Spleen (tissue), 11 donors: ENCODE measurements at regions not wholly inside any gene's neighbourhood (a gene's known extent, or its start where the extent isn't known, plus 50 kb on each side); places are given as distances from the start of the nearest gene placed in this dataset.

Source experiments
- DNase-seq: peaks from one replicate; pipeline ENCODE4 v3.0.0-alpha.2; 2020
- H3K27ac ChIP-seq, 8 donors: fragments of 200-600 bp; sonication (generic) in 7 of 8; 1 replicate in 4 of 8; 2 replicates in 4 of 8; pipeline versions ENCODE4 v1.5.0 to v1.8.0; 2016 to 2021; ENCODE audit warnings: inconsistent platforms in 4 of 8, mild to moderate bottlenecking in 4 of 8, moderate library complexity in 1 of 8
- H3K27me3 ChIP-seq, 7 donors: fragments of 200-600 bp; sonication (generic) in 6 of 7; replicated peaks in 1 of 7; 1 replicate in 4 of 7; 2 replicates in 3 of 7; pipeline versions ENCODE4 v1.5.0 to v1.8.0; 2016 to 2021; ENCODE audit warnings: inconsistent platforms in 3 of 7, mild to moderate bottlenecking in 1 of 7
- H3K36me3 ChIP-seq, 6 donors: fragments of 200-600 bp; sonication (generic) in 5 of 6; 1 replicate in 4 of 6; 2 replicates in 2 of 6; pipeline versions ENCODE4 v1.5.0 to v1.8.0; 2016 to 2021; ENCODE audit warnings: inconsistent platforms in 2 of 6
- H3K4me1 ChIP-seq, 6 donors: fragments of 200-600 bp; sonication (generic) in 5 of 6; 1 replicate in 3 of 6; 2 replicates in 3 of 6; pipeline versions ENCODE4 v1.5.0 to v1.8.0; 2016 to 2021; ENCODE audit warnings: inconsistent platforms in 3 of 6
- H3K4me3 ChIP-seq, 8 donors: fragments of 200-600 bp; sonication (generic) in 7 of 8; 1 replicate in 4 of 8; 2 replicates in 4 of 8; pipeline versions ENCODE4 v1.5.0 to v1.8.0; 2016 to 2021; ENCODE audit warnings: inconsistent platforms in 4 of 8, mild to moderate bottlenecking in 4 of 8, moderate library complexity in 2 of 8
- H3K9me3 ChIP-seq, 8 donors: fragments of 200-600 bp; sonication (generic) in 7 of 8; 1 replicate in 4 of 8; 2 replicates in 4 of 8; pipeline versions ENCODE4 v1.5.0 to v1.8.0; 2016 to 2021; ENCODE audit warnings: inconsistent platforms in 4 of 8
- CTCF ChIP-seq, 11 experiments: fragments of 200-600 bp in 7 of 11; fragments of 450-650 bp in 4 of 11; sonication (generic) in 4 of 11; IDR thresholded peaks in 8 of 11; conservative IDR thresholded peaks in 3 of 11; 1 replicate in 7 of 11; 2 replicates in 4 of 11; pipeline versions ENCODE4 v1.4.0 to v1.8.0; 2016 to 2021; ENCODE audit warnings: antibody characterized with exemption in 11 of 11, inconsistent platforms in 4 of 11, mild to moderate bottlenecking in 1 of 11
- POLR2A ChIP-seq, 3 donors: fragments of 450-650 bp; IDR thresholded peaks; one replicate each; pipeline ENCODE4 v1.5.1; 2017; ENCODE audit warnings: antibody characterized with exemption in 3 of 3, mild to moderate bottlenecking in 1 of 3
- POLR2AphosphoS5 ChIP-seq, 3 donors: sonication (generic); formaldehyde crosslinking; IDR thresholded peaks; one replicate each; pipeline ENCODE4 v1.5.1; 2017; ENCODE audit warnings: antibody characterized with exemption in 3 of 3
- WGBS, 5 donors: extraction: QIAGEN DNeasy Blood & Tissue Kit in 3 of 5; methylation state at CpG; one replicate each; pipeline versions ENCODE4 v1.1.5 to v1.1.7; 2013 to 2018; 5-methylcytosine and 5-hydroxymethylcytosine counted together
- intact Hi-C: fragments of 100-400 bp; cut with DNase I; formaldehyde crosslinking; loops from one replicate; pipeline ENCODE4 v1.15.0; 2023; ENCODE audit warnings: low total_unique reads
- donor health status: healthy with polysubstance abuse.
- donor health status: DM: no; HTN: no; CAD: no; lungs with moderate emphysema.
- donor health status: DM: no; HTN: no; CAD: no.
- donor health status: Bipolar disorder and iron deficiency.
- donor health status: healthy.
- donor health status: DM: no; HTN: no; CAD: no.
- donor health status: DM: yes; HTN: yes; CAD: no.

GRCh38 chr2:217049956-217050355, 190.1 kb upstream of the TNP1 start:
- H3K27ac ChIP-seq = no peak overlapping the region
- H3K4me1 ChIP-seq = no peaks in the 10 kb centered on the region
- no peaks in the 10 kb centered on the region for H3K9me3 ChIP-seq
- H3K4me3 ChIP-seq = no peak overlapping the region
- 70 to 86% (median 78%) methylated on average over 3 of the region's 3 CpGs for WGBS, 5 donors
- intact Hi-C loops = no loop called here
- H3K27me3 ChIP-seq = peaks cover 0 to 11% (median 0%) of the 10 kb centered on the region in 7 donors
- H3K36me3 ChIP-seq = no peaks in the 10 kb centered on the region
- no peak for DNase-seq
- TF ChIP-seq POLR2AphosphoS5 (IDR thresholded peaks at IDR 0.05) (no peak), POLR2A (IDR thresholded peaks at IDR 0.05) (no peak), CTCF (IDR thresholded peaks at IDR 0.05 in 8 of 11, conservative IDR thresholded peaks at IDR 0.05 in 3 of 11) (no peak)

- DNase-seq = no peak
- intact Hi-C loops = no loop called here
- TF ChIP-seq CTCF (IDR thresholded peaks at IDR 0.05 in 8 of 11, conservative IDR thresholded peaks at IDR 0.05 in 3 of 11) (no peak), POLR2A (IDR thresholded peaks at IDR 0.05) (no peak), POLR2AphosphoS5 (IDR thresholded peaks at IDR 0.05) (no peak)
Measured at GRCh38 chr2:217049422-217049821, 189.6 kb upstream of the TNP1 start.

GRCh38 chr2:217048730-217049129, 188.9 kb upstream of the TNP1 start:
- DNase-seq = no peak
- H3K27me3 ChIP-seq = peaks cover 0 to 11% (median 0%) of the 10 kb centered on the region in 7 donors
- H3K27ac ChIP-seq = no peak overlapping the region
- no peak overlapping the region for H3K4me3 ChIP-seq
- H3K36me3 ChIP-seq = no peaks in the 10 kb centered on the region
- intact Hi-C loops = no loop called here
- 87 to 97% (median 90%) methylated on average over 1 of the region's 1 CpG for WGBS, 5 donors
- H3K4me1 ChIP-seq = no peaks in the 10 kb centered on the region
- TF ChIP-seq CTCF (IDR thresholded peaks at IDR 0.05 in 8 of 11, conservative IDR thresholded peaks at IDR 0.05 in 3 of 11) (no peak), POLR2AphosphoS5 (IDR thresholded peaks at IDR 0.05) (no peak), POLR2A (IDR thresholded peaks at IDR 0.05) (no peak)
- H3K9me3 ChIP-seq = no peaks in the 10 kb centered on the region

More at GRCh38 chr2:217049422-217049821, 189.6 kb upstream of the TNP1 start:
- WGBS, 5 donors = 76 to 88% (median 83%) methylated on average over 7 of the region's 7 CpGs
- Histone ChIP-seq H3K9me3 (no peaks in the 10 kb centered on the region), H3K4me1 (no peaks in the 10 kb centered on the region), H3K4me3 (no peak overlapping the region), H3K27me3 (peaks cover 0 to 11% (median 0%) of the 10 kb centered on the region in 7 donors), H3K27ac (no peak overlapping the region), H3K36me3 (no peaks in the 10 kb centered on the region)

GRCh38 chr2:217047631-217048030, 187.8 kb upstream of the TNP1 start:
- intact Hi-C loops = no loop called here
- no peak for DNase-seq
- no peak overlapping the region for H3K27ac ChIP-seq
- TF ChIP-seq CTCF (IDR thresholded peaks at IDR 0.05 in 8 of 11, conservative IDR thresholded peaks at IDR 0.05 in 3 of 11) (no peak), POLR2AphosphoS5 (IDR thresholded peaks at IDR 0.05) (no peak), POLR2A (IDR thresholded peaks at IDR 0.05) (no peak)
- H3K4me1 ChIP-seq = no peaks in the 10 kb centered on the region
- H3K4me3 ChIP-seq = no peak overlapping the region
- no peaks in the 10 kb centered on the region for H3K36me3 ChIP-seq
- peaks cover 0 to 11% (median 0%) of the 10 kb centered on the region in 7 donors for H3K27me3 ChIP-seq
- WGBS, 5 donors = 89 to 100% (median 91%) methylated on average over 1 of the region's 1 CpG
- H3K9me3 ChIP-seq = no peaks in the 10 kb centered on the region
